ACC112 (cell line): ENCODE measurements at regions not wholly inside any gene's neighbourhood (a gene's known extent, or its start where the extent isn't known, plus 50 kb on each side); places are given as distances from the start of the nearest gene placed in this dataset.

Experiments
- H2AFZ ChIP-seq: fragments of 200-600 bp; sonication (generic); one replicate; pipeline ENCODE4 v1.6.0; 2017; ENCODE audit warnings: antibody characterized with exemption, low read length; ENCODE audit not compliant: unreplicated experiment
- H3K27ac ChIP-seq: fragments of 200-600 bp; sonication (generic); 2 replicates; pipeline ENCODE4 v1.5.1; 2014; ENCODE audit warnings: low read depth, mild to moderate bottlenecking, antibody characterized with exemption, low read length, moderate library complexity
- H3K27me3 ChIP-seq: fragments of 200-600 bp; sonication (generic); 2 replicates; pipeline ENCODE4 v1.6.1; 2014; ENCODE audit warnings: mild to moderate bottlenecking, antibody characterized with exemption, low read length, moderate library complexity, mixed read lengths; ENCODE audit not compliant: insufficient read depth
- H3K36me3 ChIP-seq: fragments of 200-600 bp; sonication (generic); 2 replicates; pipeline ENCODE4 v1.6.1; 2016; ENCODE audit warnings: mild to moderate bottlenecking, antibody characterized with exemption, low read length, moderate library complexity, mixed read lengths; ENCODE audit not compliant: insufficient read depth
- H3K4me1 ChIP-seq: fragments of 200-600 bp; sonication (generic); one replicate; pipeline ENCODE4 v1.6.1; 2016; ENCODE audit warnings: low read length, mixed read lengths; ENCODE audit not compliant: insufficient read depth, unreplicated experiment, control insufficient read depth
- H3K4me3 ChIP-seq: fragments of 200-600 bp; sonication (generic); 2 replicates; pipeline ENCODE4 v1.5.1; 2014; ENCODE audit warnings: mild to moderate bottlenecking, low read depth, low read length
- H3K79me2 ChIP-seq: fragments of 200-600 bp; sonication (generic); one replicate; pipeline ENCODE4 v1.6.0; 2016; ENCODE audit warnings: low read length; ENCODE audit not compliant: control insufficient read depth, unreplicated experiment, insufficient read depth

GRCh38 chr6:15087186-15087589 is 158.7 kb upstream of the JARID2 start:
- H3K4me3 ChIP-seq, result no peak overlapping the region
- no peaks in the 10 kb centered on the region for H3K36me3 ChIP-seq
- H3K79me2 ChIP-seq, result no peaks in the 10 kb centered on the region
- H3K4me1 ChIP-seq, result no peaks in the 10 kb centered on the region
- H2AFZ ChIP-seq, result no peak overlapping the region
- no peaks in the 10 kb centered on the region for H3K27me3 ChIP-seq
- no peak overlapping the region for H3K27ac ChIP-seq

GRCh38 chr6:15088904-15089568 is 156.8 kb upstream of the JARID2 start:
- no peak overlapping the region for H3K27ac ChIP-seq

GRCh38 chr6:15089569-15090144 is 156.2 kb upstream of the JARID2 start:
- Histone ChIP-seq H3K4me1 (no peaks in the 10 kb centered on the region), H3K79me2 (no peaks in the 10 kb centered on the region), H3K27me3 (no peaks in the 10 kb centered on the region), H3K4me3 (no peak overlapping the region), H3K36me3 (no peaks in the 10 kb centered on the region), H2AFZ (no peak overlapping the region), H3K27ac (no peak overlapping the region)

More at GRCh38 chr6:15088904-15089568, 156.8 kb upstream of the JARID2 start:
- H3K4me1 ChIP-seq, result no peaks in the 10 kb centered on the region
- H3K27me3 ChIP-seq, result no peaks in the 10 kb centered on the region
- no peaks in the 10 kb centered on the region for H3K79me2 ChIP-seq
- no peak overlapping the region for H2AFZ ChIP-seq
- no peaks in the 10 kb centered on the region for H3K36me3 ChIP-seq
- no peak overlapping the region for H3K4me3 ChIP-seq

- no peaks in the 10 kb centered on the region for H3K4me1 ChIP-seq
- no peak overlapping the region for H3K27ac ChIP-seq
- H2AFZ ChIP-seq, result no peak overlapping the region
- no peaks in the 10 kb centered on the region for H3K79me2 ChIP-seq
- no peaks in the 10 kb centered on the region for H3K36me3 ChIP-seq
- H3K27me3 ChIP-seq, result no peaks in the 10 kb centered on the region
- H3K4me3 ChIP-seq, result no peak overlapping the region
Measured at GRCh38 chr6:15090145-15090579, 155.7 kb upstream of the JARID2 start.

- Histone ChIP-seq H3K4me3 (no peak overlapping the region), H3K36me3 (no peaks in the 10 kb centered on the region), H3K27me3 (no peaks in the 10 kb centered on the region), H3K4me1 (no peaks in the 10 kb centered on the region), H3K27ac (no peak overlapping the region), H2AFZ (no peak overlapping the region), H3K79me2 (no peaks in the 10 kb centered on the region)
Measured at GRCh38 chr6:15090745-15091384, 155.0 kb upstream of the JARID2 start.

GRCh38 chr6:15096894-15097837 is 148.7 kb upstream of the JARID2 start:
- Histone ChIP-seq H3K4me1 (no peaks in the 10 kb centered on the region), H3K79me2 (no peaks in the 10 kb centered on the region), H2AFZ (no peak overlapping the region), H3K4me3 (no peak overlapping the region), H3K36me3 (no peaks in the 10 kb centered on the region), H3K27me3 (no peaks in the 10 kb centered on the region), H3K27ac (no peak overlapping the region)

GRCh38 chr6:15101130-15101529 is 144.7 kb upstream of the JARID2 start:
- no peaks in the 10 kb centered on the region for H3K36me3 ChIP-seq
- H2AFZ ChIP-seq, result no peak overlapping the region
- no peak overlapping the region for H3K4me3 ChIP-seq
- H3K4me1 ChIP-seq, result no peaks in the 10 kb centered on the region
- no peak overlapping the region for H3K27ac ChIP-seq
- H3K79me2 ChIP-seq, result no peaks in the 10 kb centered on the region
- no peaks in the 10 kb centered on the region for H3K27me3 ChIP-seq

GRCh38 chr6:15102241-15102640 is 143.6 kb upstream of the JARID2 start:
- Histone ChIP-seq H3K4me1 (no peaks in the 10 kb centered on the region), H3K27me3 (no peaks in the 10 kb centered on the region), H3K4me3 (no peak overlapping the region), H2AFZ (no peak overlapping the region), H3K27ac (no peak overlapping the region), H3K36me3 (no peaks in the 10 kb centered on the region), H3K79me2 (no peaks in the 10 kb centered on the region)

GRCh38 chr6:15106958-15107643 is 138.8 kb upstream of the JARID2 start:
- H3K27ac ChIP-seq, result no peak overlapping the region
- H3K4me3 ChIP-seq, result no peak overlapping the region
- no peaks in the 10 kb centered on the region for H3K4me1 ChIP-seq
- no peaks in the 10 kb centered on the region for H3K79me2 ChIP-seq
- no peaks in the 10 kb centered on the region for H3K36me3 ChIP-seq
- no peak overlapping the region for H2AFZ ChIP-seq
- H3K27me3 ChIP-seq, result no peaks in the 10 kb centered on the region
